ENCODE measurements at regions not wholly inside any gene's neighbourhood (a gene's known extent, or its start where the extent isn't known, plus 50 kb on each side); places are given as distances from the start of the nearest gene placed in this dataset.
A peak's percentile ranks its signal among the peaks of the same experiment; 100 is the strongest.

DNA sequence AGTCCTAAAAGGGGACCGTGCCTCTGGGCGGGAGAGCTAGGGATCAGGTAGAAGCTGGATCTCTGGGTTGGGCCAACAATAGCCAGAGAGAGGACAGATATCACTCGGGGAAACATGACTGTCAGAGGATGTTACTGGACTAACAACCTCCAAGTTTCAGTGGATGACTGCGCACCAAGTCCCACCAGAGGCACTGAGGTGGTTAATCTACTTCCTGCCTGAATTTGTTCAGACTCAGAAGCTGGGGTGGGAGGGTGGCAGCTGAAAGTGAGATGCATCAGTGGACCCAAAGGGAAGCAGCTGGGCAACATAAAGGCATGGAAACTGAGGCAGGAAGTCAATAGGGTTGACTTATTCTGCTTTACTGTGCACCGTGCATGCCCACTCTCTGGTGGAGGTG, 130.1 kb upstream of the SLC44A1 start:
- Histone ChIP-seq H3K4me1 (ENCODE audit: control insufficient read depth in 1 of 2, insufficient read depth in 2 of 2, low read length in 2 of 2) (peaks cover 26 to 27% of the 10 kb centered on the region in 2 donors), H4K20me1 (ENCODE audit: insufficient read depth, low read length) (no peaks in the 10 kb centered on the region), H3K9me3 (replicated peaks in 1 of 2; ENCODE audit: control insufficient read depth in 1 of 2, insufficient read depth in 1 of 2, low read length in 2 of 2) (no peaks in the 10 kb centered on the region), H3K9ac (ENCODE audit: insufficient read depth, low read length, poor library complexity, severe bottlenecking) (no peak overlapping the region), H3K36me3 (replicated peaks in 1 of 2; ENCODE audit: control insufficient read depth in 1 of 2, insufficient read depth in 2 of 2, low read length in 2 of 2) (no peaks in the 10 kb centered on the region), H3K27ac (ENCODE audit: low read depth in 1 of 2, low read length in 2 of 2) (peak overlapping the region in 1 of 2 donors; percentile 84), H3K27me3 (ENCODE audit: control insufficient read depth in 2 of 2, insufficient read depth in 2 of 2, low read length in 2 of 2) (no peaks in the 10 kb centered on the region), H2AFZ (ENCODE audit: insufficient read depth, low read depth, low read length, poor library complexity, severe bottlenecking) (no peak overlapping the region), H3K4me3 (replicated peaks in 1 of 3; ENCODE audit: low read depth in 2 of 3, low read length in 3 of 3) (no peak overlapping the region), H3K79me2 (ENCODE audit: insufficient read depth, low read length) (no peaks in the 10 kb centered on the region), H3K4me2 (replicated peaks; ENCODE audit: extremely low read depth, low read length, poor library complexity, severe bottlenecking) (no peak overlapping the region)
- DNase-seq = peak in 2 of 3 donors; percentile 10 to 23
- WGBS (ENCODE audit: insufficient coverage) = 62% methylated on average over 4 of the region's 5 CpGs
- peaks cover 0 to 4% (median 4%) of the 10 kb centered on the region in 3 donors for H3K27me3 Mint-ChIP-seq (ENCODE audit: low read depth in 3 of 3)
- peaks cover 30% of the 10 kb centered on the region for H3K4me1 Mint-ChIP-seq
- H3K4me3 Mint-ChIP-seq = no peak overlapping the region
- peaks cover 0 to 3% (median 0%) of the 10 kb centered on the region in 7 donors for H3K9me3 Mint-ChIP-seq
- intact Hi-C loops (cut with micrococcal nuclease) = no loop called here
- TF ChIP-seq, protein P1, sequence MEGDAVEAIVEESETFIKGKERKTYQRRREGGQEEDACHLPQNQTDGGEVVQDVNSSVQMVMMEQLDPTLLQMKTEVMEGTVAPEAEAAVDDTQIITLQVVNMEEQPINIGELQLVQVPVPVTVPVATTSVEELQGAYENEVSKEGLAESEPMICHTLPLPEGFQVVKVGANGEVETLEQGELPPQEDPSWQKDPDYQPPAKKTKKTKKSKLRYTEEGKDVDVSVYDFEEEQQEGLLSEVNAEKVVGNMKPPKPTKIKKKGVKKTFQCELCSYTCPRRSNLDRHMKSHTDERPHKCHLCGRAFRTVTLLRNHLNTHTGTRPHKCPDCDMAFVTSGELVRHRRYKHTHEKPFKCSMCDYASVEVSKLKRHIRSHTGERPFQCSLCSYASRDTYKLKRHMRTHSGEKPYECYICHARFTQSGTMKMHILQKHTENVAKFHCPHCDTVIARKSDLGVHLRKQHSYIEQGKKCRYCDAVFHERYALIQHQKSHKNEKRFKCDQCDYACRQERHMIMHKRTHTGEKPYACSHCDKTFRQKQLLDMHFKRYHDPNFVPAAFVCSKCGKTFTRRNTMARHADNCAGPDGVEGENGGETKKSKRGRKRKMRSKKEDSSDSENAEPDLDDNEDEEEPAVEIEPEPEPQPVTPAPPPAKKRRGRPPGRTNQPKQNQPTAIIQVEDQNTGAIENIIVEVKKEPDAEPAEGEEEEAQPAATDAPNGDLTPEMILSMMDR (IDR thresholded peaks at IDR 0.05) = no peak
- H3K27ac Mint-ChIP-seq = peak overlapping the region in 5 of 7 donors; percentile 12 to 91 (median 50)
- no peaks in the 10 kb centered on the region for H3K36me3 Mint-ChIP-seq

DNA sequence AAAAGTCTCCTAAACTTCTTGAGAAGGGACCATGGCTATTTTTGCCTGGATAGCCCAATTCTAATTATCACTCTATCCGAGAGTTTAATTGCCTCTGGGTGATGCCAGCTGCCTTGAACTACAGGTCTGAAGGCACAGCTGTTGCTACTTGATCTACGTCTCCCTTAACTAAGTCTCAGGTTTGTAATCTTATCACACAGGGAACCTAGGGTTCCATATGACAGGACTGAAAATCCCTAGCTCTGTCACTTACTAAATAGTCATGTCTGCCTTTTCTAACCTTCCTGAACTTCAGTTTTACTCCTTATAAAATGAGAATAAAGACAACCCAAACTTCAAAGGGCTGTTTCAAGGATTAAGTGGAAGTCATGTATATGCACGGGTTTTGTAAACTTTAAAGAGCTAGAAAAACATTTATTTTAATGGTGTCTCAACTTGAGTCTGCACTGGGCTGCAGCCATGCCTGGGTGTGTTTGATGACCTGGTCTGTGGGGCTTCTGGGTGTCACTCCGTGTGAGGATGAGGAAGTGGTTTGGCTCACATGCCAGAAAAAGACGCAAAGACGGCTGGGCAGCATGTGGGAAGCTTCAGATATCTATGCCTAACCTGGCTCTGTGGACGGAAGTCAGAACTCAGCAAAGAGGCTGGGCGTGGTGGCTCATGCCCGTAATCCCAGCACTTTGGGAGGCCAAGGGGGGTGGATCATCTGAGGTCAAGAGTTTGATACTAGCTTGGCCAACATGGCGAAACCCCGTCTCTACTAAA, 129.3 kb upstream of the SLC44A1 start:
- peaks cover 0 to 3% (median 2%) of the 10 kb centered on the region in 3 donors for H3K27me3 Mint-ChIP-seq (ENCODE audit: low read depth in 3 of 3)
- no peaks in the 10 kb centered on the region for H3K36me3 Mint-ChIP-seq
- H3K4me3 Mint-ChIP-seq = peak overlapping the region; percentile 20 to 53
- no peak overlapping the region for H2AFZ ChIP-seq (ENCODE audit: insufficient read depth, low read depth, low read length, poor library complexity, severe bottlenecking)
- peak; percentile 95 to 96 (median 96) for DNase-seq
- H3K36me3 ChIP-seq (replicated peaks in 1 of 2; ENCODE audit: control insufficient read depth in 1 of 2, insufficient read depth in 2 of 2, low read length in 2 of 2) = no peaks in the 10 kb centered on the region
- H3K4me2 ChIP-seq (replicated peaks; ENCODE audit: extremely low read depth, low read length, poor library complexity, severe bottlenecking) = peak overlapping the region; percentile 18
- no peaks in the 10 kb centered on the region for H3K9me3 Mint-ChIP-seq
- no peaks in the 10 kb centered on the region for H4K20me1 ChIP-seq (ENCODE audit: insufficient read depth, low read length)
- H3K4me1 Mint-ChIP-seq = peaks cover 30% of the 10 kb centered on the region
- H3K9me3 ChIP-seq (replicated peaks in 1 of 2; ENCODE audit: control insufficient read depth in 1 of 2, insufficient read depth in 1 of 2, low read length in 2 of 2) = no peaks in the 10 kb centered on the region
- H3K79me2 ChIP-seq (ENCODE audit: insufficient read depth, low read length) = no peaks in the 10 kb centered on the region
- H3K4me1 ChIP-seq (ENCODE audit: control insufficient read depth in 1 of 2, insufficient read depth in 2 of 2, low read length in 2 of 2) = peaks cover 26 to 27% of the 10 kb centered on the region in 2 donors
- WGBS (ENCODE audit: insufficient coverage) = 11% methylated on average over 8 of the region's 11 CpGs
- no peak overlapping the region for H3K9ac ChIP-seq (ENCODE audit: insufficient read depth, low read length, poor library complexity, severe bottlenecking)
- H3K4me3 ChIP-seq (replicated peaks in 1 of 3; ENCODE audit: low read depth in 2 of 3, low read length in 3 of 3) = peak overlapping the region in 1 of 3 experiments; percentile 13
- TF ChIP-seq, protein P1 (IDR thresholded peaks at IDR 0.05) = no peak
- intact Hi-C loops (cut with micrococcal nuclease) = loop anchor here in 1 of 2 donors (5.0 kb wide), 1 partner anchor 48 kb away; no protein-coding TSS in a partner anchor
- peak overlapping the region; percentile 77 to 94 (median 91) for H3K27ac Mint-ChIP-seq
- no peaks in the 10 kb centered on the region for H3K27me3 ChIP-seq (ENCODE audit: control insufficient read depth in 2 of 2, insufficient read depth in 2 of 2, low read length in 2 of 2)
- peak overlapping the region; percentile 46 to 84 for H3K27ac ChIP-seq (ENCODE audit: low read depth in 1 of 2, low read length in 2 of 2)

All from CD14-positive monocyte (primary cell).